ENCODE measurements at regions not wholly inside any gene's neighbourhood (a gene's known extent, or its start where the extent isn't known, plus 50 kb on each side); places are given as distances from the start of the nearest gene placed in this dataset.

DNA sequence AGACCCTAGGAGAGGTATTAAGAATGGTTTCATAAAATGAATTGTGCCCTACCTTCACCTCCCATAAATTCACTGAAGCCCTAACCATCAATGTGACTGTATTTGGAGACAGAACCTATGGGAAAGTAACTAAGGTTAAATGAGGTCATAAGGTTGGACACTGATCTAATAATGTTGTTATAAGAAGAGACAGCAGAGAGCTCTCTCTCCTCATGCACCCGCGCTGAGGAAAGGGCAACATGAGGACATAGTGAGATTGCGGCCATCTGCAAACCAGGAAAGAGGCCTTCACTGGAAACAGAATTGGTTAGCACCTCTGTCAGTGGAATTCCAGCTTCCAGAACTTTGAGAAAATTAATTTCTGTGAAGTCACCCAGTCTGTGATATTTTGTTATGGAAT lies 1396.1 kb upstream of the MIR17HG start:
- 77 to 81% (median 77%) methylated on average over 3 of the region's 3 CpGs for WGBS, 3 donors
- Histone ChIP-seq H3K27ac (no peak overlapping the region), H3K27me3 (no peaks in the 10 kb centered on the region), H3K9me3 (no peaks in the 10 kb centered on the region), H3K4me3 (no peak overlapping the region), H3K36me3 (no peaks in the 10 kb centered on the region), H3K4me1 (ENCODE audit: insufficient read depth) (no peaks in the 10 kb centered on the region)
- DNase-seq = no peak
- intact Hi-C loops (cut with DNase I) = no loop called here
- TF ChIP-seq, protein P1, sequence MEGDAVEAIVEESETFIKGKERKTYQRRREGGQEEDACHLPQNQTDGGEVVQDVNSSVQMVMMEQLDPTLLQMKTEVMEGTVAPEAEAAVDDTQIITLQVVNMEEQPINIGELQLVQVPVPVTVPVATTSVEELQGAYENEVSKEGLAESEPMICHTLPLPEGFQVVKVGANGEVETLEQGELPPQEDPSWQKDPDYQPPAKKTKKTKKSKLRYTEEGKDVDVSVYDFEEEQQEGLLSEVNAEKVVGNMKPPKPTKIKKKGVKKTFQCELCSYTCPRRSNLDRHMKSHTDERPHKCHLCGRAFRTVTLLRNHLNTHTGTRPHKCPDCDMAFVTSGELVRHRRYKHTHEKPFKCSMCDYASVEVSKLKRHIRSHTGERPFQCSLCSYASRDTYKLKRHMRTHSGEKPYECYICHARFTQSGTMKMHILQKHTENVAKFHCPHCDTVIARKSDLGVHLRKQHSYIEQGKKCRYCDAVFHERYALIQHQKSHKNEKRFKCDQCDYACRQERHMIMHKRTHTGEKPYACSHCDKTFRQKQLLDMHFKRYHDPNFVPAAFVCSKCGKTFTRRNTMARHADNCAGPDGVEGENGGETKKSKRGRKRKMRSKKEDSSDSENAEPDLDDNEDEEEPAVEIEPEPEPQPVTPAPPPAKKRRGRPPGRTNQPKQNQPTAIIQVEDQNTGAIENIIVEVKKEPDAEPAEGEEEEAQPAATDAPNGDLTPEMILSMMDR (IDR thresholded peaks at IDR 0.05) = no peak
- TF ChIP-seq POLR2A (IDR thresholded peaks at IDR 0.05) = no peak
- TF ChIP-seq EP300 (IDR thresholded peaks at IDR 0.05) = no peak

DNA sequence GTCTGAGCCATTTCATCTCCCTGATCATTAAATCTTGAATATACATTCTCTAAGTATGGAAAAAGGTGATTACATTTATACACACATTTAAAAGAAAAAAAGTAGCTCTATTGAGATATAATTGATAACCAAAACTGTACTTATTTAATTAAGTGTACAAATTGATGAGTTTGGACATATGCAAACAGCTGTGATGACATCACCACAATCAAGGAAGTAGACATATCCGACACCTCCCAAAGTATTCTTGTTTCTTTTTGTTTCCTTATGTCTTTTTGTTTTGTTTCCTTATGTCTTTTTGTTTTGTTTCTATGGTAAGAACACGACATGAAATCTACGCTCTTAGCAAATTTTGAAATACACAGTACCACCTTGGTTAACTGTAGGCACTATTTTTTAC lies 1393.9 kb upstream of the MIR17HG start:
- Histone ChIP-seq H3K9me3 (no peaks in the 10 kb centered on the region), H3K27ac (no peak overlapping the region), H3K4me3 (no peak overlapping the region), H3K4me1 (ENCODE audit: insufficient read depth) (no peaks in the 10 kb centered on the region), H3K27me3 (no peaks in the 10 kb centered on the region), H3K36me3 (no peaks in the 10 kb centered on the region)
- intact Hi-C loops (cut with DNase I) = no loop called here
- 83 to 88% (median 88%) methylated on average over 3 of the region's 3 CpGs for WGBS, 3 donors
- DNase-seq = no peak
- TF ChIP-seq POLR2A (IDR thresholded peaks at IDR 0.05) (no peak), EP300 (IDR thresholded peaks at IDR 0.05) (no peak)
- TF ChIP-seq, protein P1 (IDR thresholded peaks at IDR 0.05) = no peak

DNA sequence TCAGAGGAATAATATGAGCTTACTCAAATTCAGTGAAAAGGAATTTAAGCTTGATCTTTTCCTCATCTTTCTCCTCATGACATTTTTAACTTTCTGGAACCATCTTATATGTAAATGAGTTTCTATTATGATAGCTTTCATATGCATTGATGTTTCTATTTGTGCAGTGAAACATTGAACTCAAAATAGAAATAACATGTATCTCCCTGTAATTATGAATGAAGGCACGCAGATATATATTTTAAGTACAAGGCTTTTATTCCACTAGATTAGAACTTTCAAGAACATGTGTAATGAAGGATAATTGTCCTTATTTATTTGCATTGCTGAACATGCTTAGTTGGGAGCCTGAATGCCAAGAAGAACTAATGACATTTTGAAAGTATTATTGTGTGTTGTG lies 1391.7 kb upstream of the MIR17HG start:
- H3K36me3 ChIP-seq = no peaks in the 10 kb centered on the region
- 82 to 91% (median 90%) methylated on average over 1 of the region's 1 CpG for WGBS, 3 donors
- no peak overlapping the region for H3K4me3 ChIP-seq
- H3K27ac ChIP-seq = no peak overlapping the region
- H3K27me3 ChIP-seq = no peaks in the 10 kb centered on the region
- no peak for DNase-seq
- intact Hi-C loops (cut with DNase I) = no loop called here
- H3K9me3 ChIP-seq = no peaks in the 10 kb centered on the region
- no peaks in the 10 kb centered on the region for H3K4me1 ChIP-seq (ENCODE audit: insufficient read depth)
- TF ChIP-seq POLR2A (IDR thresholded peaks at IDR 0.05) (no peak), EP300 (IDR thresholded peaks at IDR 0.05) (no peak)
- TF ChIP-seq, protein P1 (IDR thresholded peaks at IDR 0.05) = no peak

DNA sequence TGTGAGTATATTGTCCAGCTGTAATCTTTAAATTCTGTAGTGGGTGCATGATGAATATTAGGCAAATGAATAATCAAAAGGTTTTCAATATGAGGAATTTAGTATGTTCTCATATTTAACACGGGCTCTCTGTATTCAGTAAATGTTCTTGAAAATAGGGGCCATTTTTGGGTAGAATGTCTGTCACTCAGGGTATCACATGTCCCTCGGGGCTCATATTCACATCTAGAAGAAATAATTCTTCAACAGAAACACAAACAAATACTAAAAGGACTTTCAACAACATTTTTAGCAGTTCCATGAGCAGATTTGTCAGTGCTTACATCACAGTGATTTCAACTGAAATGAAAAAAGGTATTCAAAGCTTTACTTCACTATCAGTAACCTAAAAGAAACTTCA lies 1388.4 kb upstream of the MIR17HG start:
- DNase-seq = no peak
- TF ChIP-seq, protein P1 (IDR thresholded peaks at IDR 0.05) = no peak
- TF ChIP-seq EP300 (IDR thresholded peaks at IDR 0.05) (no peak), POLR2A (IDR thresholded peaks at IDR 0.05) (no peak)
- no peak overlapping the region for H3K27ac ChIP-seq
- intact Hi-C loops (cut with DNase I) = no loop called here
- 77 to 82% (median 81%) methylated on average over 2 of the region's 2 CpGs for WGBS, 3 donors
- H3K9me3 ChIP-seq = no peaks in the 10 kb centered on the region
- H3K27me3 ChIP-seq = no peaks in the 10 kb centered on the region
- no peaks in the 10 kb centered on the region for H3K36me3 ChIP-seq
- no peaks in the 10 kb centered on the region for H3K4me1 ChIP-seq (ENCODE audit: insufficient read depth)
- no peak overlapping the region for H3K4me3 ChIP-seq

DNA sequence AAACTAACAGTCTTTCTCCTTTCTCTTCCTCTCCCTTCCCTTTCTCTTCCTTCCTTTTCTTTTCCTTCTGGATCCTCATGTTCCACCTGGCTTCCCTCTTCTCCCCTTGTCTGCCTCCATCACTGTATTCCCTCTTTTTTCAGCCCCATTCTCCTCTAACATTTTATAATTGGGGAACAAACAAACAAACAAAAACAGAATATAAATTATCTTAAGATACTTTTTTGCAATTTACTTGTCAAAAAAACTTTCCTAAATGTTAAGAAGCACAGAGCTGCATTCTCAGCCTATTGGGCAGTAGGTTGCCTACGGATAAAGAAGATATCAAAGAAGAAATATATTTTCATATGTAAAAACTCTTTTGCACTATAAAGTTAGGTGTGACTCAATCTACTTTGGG lies 1382.2 kb upstream of the MIR17HG start:
- H3K27me3 ChIP-seq = no peaks in the 10 kb centered on the region
- WGBS, 3 donors = 79 to 85% (median 81%) methylated on average over 1 of the region's 1 CpG
- TF ChIP-seq EP300 (IDR thresholded peaks at IDR 0.05) = no peak
- no peak for TF ChIP-seq POLR2A (IDR thresholded peaks at IDR 0.05)
- TF ChIP-seq, protein P1 (IDR thresholded peaks at IDR 0.05) = no peak
- no peaks in the 10 kb centered on the region for H3K36me3 ChIP-seq
- no peaks in the 10 kb centered on the region for H3K9me3 ChIP-seq
- H3K4me1 ChIP-seq (ENCODE audit: insufficient read depth) = no peaks in the 10 kb centered on the region
- intact Hi-C loops (cut with DNase I) = no loop called here
- no peak overlapping the region for H3K27ac ChIP-seq
- no peak for DNase-seq
- no peak overlapping the region for H3K4me3 ChIP-seq

Data from ovary (tissue), 7 donors.